ENCODE measurements at regions not wholly inside any gene's neighbourhood (a gene's known extent, or its start where the extent isn't known, plus 50 kb on each side); places are given as distances from the start of the nearest gene placed in this dataset.

DNA sequence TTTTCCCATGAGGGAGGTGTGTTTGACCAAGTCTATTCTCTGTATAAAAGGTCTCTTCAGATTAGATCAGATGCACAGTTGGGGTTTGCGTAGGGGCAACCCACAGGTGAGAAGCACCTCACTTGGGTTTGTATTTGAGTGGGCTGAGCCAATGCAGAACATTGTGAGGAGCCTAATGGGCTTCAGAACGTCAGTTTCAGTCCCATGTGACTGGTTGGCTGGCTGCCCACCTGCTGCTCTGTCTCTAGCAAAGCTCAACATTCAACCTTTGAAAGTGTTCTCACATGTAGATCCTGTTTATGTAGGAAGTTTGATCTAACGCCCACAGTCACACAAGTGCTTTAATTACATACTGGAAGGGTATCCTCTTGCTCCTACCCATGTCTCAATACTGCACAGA, 105.5 kb downstream of the FASLG start:
- TF ChIP-seq TAF1 (IDR thresholded peaks at IDR 0.05; ENCODE audit: borderline replicate concordance, insufficient read depth, low read length) (no peak), POLR2AphosphoS5 (IDR thresholded peaks at IDR 0.05; ENCODE audit: low read depth, low read length) (no peak), SIN3A (IDR thresholded peaks at IDR 0.05; ENCODE audit: borderline replicate concordance, insufficient read depth, low read length) (no peak), FOXP2 (optimal IDR thresholded peaks at IDR 0.05; ENCODE audit: borderline replicate concordance, extremely low read depth, extremely low read length, insufficient read depth) (no peak)
- TF ChIP-seq, protein P1, sequence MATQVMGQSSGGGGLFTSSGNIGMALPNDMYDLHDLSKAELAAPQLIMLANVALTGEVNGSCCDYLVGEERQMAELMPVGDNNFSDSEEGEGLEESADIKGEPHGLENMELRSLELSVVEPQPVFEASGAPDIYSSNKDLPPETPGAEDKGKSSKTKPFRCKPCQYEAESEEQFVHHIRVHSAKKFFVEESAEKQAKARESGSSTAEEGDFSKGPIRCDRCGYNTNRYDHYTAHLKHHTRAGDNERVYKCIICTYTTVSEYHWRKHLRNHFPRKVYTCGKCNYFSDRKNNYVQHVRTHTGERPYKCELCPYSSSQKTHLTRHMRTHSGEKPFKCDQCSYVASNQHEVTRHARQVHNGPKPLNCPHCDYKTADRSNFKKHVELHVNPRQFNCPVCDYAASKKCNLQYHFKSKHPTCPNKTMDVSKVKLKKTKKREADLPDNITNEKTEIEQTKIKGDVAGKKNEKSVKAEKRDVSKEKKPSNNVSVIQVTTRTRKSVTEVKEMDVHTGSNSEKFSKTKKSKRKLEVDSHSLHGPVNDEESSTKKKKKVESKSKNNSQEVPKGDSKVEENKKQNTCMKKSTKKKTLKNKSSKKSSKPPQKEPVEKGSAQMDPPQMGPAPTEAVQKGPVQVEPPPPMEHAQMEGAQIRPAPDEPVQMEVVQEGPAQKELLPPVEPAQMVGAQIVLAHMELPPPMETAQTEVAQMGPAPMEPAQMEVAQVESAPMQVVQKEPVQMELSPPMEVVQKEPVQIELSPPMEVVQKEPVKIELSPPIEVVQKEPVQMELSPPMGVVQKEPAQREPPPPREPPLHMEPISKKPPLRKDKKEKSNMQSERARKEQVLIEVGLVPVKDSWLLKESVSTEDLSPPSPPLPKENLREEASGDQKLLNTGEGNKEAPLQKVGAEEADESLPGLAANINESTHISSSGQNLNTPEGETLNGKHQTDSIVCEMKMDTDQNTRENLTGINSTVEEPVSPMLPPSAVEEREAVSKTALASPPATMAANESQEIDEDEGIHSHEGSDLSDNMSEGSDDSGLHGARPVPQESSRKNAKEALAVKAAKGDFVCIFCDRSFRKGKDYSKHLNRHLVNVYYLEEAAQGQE (IDR thresholded peaks at IDR 0.05; ENCODE audit: insufficient read depth in 1 of 2, low read depth in 2 of 2, low read length in 2 of 2): no peak
